ENCODE measurements at regions not wholly inside any gene's neighbourhood (a gene's known extent, or its start where the extent isn't known, plus 50 kb on each side); places are given as distances from the start of the nearest gene placed in this dataset.

- Histone ChIP-seq H3K9me1 (ENCODE audit: control insufficient read depth, insufficient read depth, low read length) (no peaks in the 10 kb centered on the region), H3K9me3 (replicated peaks; ENCODE audit: control insufficient read depth, insufficient read depth, low read depth, low read length) (no peaks in the 10 kb centered on the region), H3K9ac (ENCODE audit: insufficient read depth in 1 of 2, low read depth in 2 of 2, low read length in 2 of 2) (no peak overlapping the region), H3K27ac (ENCODE audit: extremely low read depth, low read depth, low read length) (no peak overlapping the region), H3K27me3 (ENCODE audit: control insufficient read depth in 2 of 2, insufficient read depth in 2 of 2, low read length in 2 of 2) (no peaks in the 10 kb centered on the region), H3K4me3 (no peak overlapping the region), H3K36me3 (ENCODE audit: control insufficient read depth, insufficient read depth, low read length) (no peaks in the 10 kb centered on the region), H3K4me2 (ENCODE audit: insufficient read depth, low read length) (no peak overlapping the region), H4K20me1 (replicated peaks; ENCODE audit: control insufficient read depth, insufficient read depth, low read length) (no peaks in the 10 kb centered on the region), H2AFZ (ENCODE audit: low read depth, low read length) (no peak overlapping the region), H3K4me1 (replicated peaks in 1 of 2; ENCODE audit: control insufficient read depth in 2 of 2, insufficient read depth in 2 of 2, low read length in 2 of 2) (no peaks in the 10 kb centered on the region), H3K79me2 (ENCODE audit: control insufficient read depth, insufficient read depth, low read length) (no peaks in the 10 kb centered on the region)
- TF ChIP-seq GTF2F1 (IDR thresholded peaks at IDR 0.05; ENCODE audit: low read depth, low read length), result no peak
- no peak for TF ChIP-seq THRAP3 (IDR thresholded peaks at IDR 0.05; ENCODE audit: borderline replicate concordance)
- peak; percentile 84 for TF ChIP-seq ZNF512 (tag; IDR thresholded peaks at IDR 0.05)
- TF ChIP-seq, protein P1, sequence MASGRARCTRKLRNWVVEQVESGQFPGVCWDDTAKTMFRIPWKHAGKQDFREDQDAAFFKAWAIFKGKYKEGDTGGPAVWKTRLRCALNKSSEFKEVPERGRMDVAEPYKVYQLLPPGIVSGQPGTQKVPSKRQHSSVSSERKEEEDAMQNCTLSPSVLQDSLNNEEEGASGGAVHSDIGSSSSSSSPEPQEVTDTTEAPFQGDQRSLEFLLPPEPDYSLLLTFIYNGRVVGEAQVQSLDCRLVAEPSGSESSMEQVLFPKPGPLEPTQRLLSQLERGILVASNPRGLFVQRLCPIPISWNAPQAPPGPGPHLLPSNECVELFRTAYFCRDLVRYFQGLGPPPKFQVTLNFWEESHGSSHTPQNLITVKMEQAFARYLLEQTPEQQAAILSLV (tag; IDR thresholded peaks at IDR 0.05), result no peak
- ChIA-PET POLR2A (no interaction called here), CTCF (ENCODE audit: low intra/inter-chr PET ratio) (no interaction called here)
- DNase-seq (ENCODE audit: extremely low read depth in 1 of 4, low spot score in 3 of 4) (no peak), FAIRE-seq (no peak), ATAC-seq (no peak)
- in situ Hi-C loops (cut with MboI), result no loop called here
- intact Hi-C loops (cut with micrococcal nuclease), result no loop called here
- WGBS (ENCODE audit: insufficient coverage, low coverage, missing lambda C conversion rate), result 0% methylated on average over 9 of the region's 9 CpGs
- BruUV-seq (replicated peaks), result no TSS peak
These were observed 142.9 kb downstream of the SHOX start for GRCh38 chrX:773292-774025.
